GM18858 (cell line): ENCODE measurements at regions not wholly inside any gene's neighbourhood (a gene's known extent, or its start where the extent isn't known, plus 50 kb on each side); places are given as distances from the start of the nearest gene placed in this dataset.

ENCODE experiments used
- ATAC-seq: cut with Tn5 transposase; IDR thresholded peaks from one replicate; pipeline ENCODE4 v1.9.1; 2021; ENCODE audit not compliant: unreplicated experiment

DNA sequence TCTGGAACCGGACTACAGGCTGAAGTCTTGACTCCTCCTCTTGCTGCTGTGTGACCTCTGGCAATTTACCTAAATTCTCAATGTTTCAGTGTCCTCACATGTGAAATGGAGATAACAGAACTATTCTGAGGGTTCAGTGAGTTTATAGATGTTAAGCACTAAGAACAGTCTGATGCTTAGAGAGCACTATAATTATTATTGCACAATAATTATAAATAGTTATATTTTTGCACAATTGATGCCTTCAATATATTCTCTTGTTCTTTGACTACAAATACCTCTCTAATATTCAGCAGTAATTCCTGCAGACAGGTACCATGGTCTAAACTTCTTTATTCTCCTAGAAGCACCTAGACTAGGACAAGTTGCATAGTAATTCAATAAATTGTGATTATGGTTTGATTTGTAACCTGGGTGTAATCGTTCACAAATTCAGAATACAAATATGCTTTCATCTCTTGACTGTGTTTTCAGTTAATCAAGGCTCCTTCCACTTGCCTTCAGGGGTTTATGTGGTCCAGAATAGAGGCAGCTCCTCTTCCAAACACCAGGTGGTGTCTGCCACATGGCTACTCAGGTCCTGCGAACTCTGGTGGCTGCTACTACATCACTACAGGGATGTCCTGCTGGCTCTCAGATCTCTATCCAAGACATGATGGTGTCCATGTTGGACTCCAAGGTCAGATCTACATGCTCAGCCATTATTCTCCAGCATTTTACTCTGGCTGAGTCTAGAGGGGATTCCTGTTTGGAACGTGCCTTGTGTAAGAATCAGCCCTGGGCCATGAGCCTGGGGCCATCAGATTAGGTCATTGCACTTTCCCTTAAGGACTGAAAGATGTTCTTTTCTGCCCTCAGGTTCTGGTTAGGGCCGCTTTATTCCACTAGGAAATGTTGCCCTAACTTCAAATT, 103.4 kb downstream of the QRFPR start:
- no peak for ATAC-seq

DNA sequence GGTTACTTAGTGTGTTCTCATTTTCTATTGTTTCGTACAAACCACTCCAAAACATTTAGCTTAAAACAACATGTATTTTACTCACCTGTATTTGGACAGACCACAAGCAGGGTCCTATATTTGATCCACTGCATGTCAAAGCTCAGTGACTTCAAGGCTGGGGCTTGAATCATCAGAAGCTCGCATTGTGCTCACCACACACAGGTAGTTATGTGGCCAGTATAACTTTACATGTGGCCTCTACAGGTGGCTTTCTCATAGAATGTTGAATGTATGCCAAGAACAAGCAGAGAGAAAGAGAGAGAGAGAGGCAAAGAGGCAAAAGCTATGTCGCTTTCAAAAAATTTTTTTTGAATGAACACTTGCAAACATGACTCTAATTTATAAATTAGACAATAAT, 107.6 kb downstream of the QRFPR start:
- no peak for ATAC-seq

- ATAC-seq = peak; percentile 89
Measured at GRCh38 chr4:121272526-121272925, 108.3 kb downstream of the QRFPR start.

- no peak for ATAC-seq
Measured at GRCh38 chr4:121270389-121270788, 106.3 kb upstream of the TNIP3 start.

DNA sequence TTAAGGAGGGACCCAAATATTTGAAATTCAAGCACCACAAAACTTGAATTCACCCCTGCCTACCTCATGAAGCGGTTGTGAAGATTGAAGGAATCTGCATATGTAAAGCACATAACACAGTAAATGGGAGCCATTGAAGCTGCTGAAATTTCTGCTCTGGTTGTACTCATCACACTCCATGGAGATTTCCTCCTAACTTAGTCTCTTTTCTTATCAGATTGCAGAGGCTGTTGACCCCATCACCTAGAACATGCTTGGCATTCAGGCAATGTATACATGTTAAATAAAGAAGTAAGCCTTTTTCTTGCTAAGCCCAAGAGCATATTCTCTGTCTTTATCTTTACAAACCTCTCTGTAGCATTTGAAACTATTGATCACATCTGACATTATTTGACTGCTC, 104.9 kb upstream of the TNIP3 start:
- ATAC-seq = no peak

DNA sequence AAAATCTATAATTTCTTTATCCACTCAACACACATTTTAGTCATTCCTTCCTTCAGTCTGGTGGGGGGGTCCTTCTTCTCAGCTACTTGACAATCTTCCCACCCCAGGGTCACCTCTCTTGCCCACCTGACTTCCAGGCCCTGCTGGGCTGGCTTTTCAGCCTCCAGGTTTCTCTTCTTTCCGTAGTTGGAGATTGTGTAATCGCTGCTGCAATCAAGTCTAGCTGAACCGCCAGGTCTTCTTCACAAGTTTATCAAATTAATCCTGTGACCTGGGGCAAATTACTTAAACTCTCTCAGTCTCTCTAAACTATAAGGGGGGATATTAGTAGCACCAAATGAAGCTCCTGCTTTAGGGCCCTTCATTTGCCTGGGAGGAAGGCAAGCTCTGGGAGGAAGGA, 102.9 kb upstream of the TNIP3 start:
- no peak for ATAC-seq

- no peak for ATAC-seq
Measured at GRCh38 chr4:121256887-121257466, 92.9 kb upstream of the TNIP3 start.

DNA sequence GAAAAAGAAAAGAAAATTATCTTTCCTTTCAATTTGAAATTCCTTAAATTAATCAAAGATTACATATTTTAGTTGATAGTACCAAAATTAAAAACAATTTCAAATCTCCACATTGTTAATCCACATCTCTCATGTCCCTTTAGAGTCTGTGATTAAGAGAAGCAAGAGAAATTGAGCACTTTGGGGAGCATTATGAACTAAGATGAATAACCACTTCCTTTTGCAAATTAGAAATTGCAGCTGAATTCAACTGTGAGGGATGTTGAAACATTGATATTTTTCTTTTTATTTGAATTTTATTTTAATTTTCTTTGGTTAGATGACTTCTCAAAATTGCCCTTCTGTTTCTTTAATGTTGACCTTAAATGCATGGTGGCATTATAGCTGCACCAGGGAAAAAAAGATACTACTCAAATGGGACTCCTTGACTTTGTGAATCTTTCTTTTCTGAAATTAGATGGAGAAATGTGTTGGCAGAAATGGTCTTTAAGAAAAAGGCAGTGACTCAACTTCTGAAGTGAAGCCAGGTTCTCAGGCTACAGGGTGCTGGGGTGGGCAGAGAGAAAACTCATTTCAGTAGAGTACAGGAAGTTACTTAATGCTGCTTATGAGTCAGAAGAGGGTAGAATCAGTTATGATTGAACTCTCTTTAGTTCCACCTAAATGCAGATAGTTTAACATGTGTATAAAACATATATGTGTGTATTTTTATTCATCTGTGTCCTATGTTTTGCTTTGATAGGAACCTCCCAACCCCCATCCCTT, 92.0 kb upstream of the TNIP3 start:
- ATAC-seq = peak; percentile 99

DNA sequence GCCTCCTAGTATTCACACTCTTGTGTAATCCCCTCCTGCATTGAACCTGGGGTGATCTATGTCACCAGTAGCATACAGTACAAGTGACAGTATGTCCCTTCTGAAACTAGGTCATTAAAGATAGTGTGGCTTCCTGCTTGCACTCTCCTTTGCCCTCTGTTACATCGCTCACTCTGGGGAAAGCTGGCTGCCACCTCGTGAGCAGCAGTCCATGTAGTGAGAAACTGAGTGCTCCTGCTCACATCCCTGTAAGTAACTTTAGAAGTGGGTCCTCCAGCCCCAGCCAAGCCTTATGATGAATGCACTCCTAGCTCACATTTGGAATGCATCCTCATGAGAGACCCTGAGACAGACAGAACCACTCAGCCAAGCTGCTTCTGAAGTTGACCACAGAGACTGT, 89.8 kb upstream of the TNIP3 start:
- no peak for ATAC-seq

DNA sequence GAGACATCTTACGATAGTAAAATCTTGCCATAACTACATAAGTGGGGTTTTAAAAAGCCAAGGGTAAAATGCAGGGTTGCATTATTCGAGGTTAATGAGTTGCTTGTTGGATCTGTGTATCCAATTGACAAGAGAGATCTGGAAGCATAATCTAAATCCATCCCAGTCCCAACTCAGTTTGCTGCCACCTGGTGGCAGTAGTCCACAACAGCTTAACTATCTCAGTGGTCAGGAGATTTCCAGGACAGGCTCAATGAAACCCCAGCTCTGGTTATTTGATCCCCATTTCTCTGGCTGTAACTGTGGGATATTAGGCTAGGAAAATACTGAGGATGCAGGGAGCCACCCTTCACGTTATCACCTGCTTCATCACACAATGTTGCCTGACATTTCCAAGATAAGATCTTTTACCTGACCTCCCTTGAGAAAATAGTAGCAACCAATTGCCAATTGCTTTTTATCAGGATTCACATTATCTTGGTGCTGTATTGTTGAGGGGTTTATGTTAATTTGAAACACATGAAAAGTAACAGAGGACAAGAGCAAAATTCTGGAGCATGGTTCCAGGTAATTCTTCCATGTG, 88.2 kb upstream of the TNIP3 start:
- peak; percentile 32 for ATAC-seq

DNA sequence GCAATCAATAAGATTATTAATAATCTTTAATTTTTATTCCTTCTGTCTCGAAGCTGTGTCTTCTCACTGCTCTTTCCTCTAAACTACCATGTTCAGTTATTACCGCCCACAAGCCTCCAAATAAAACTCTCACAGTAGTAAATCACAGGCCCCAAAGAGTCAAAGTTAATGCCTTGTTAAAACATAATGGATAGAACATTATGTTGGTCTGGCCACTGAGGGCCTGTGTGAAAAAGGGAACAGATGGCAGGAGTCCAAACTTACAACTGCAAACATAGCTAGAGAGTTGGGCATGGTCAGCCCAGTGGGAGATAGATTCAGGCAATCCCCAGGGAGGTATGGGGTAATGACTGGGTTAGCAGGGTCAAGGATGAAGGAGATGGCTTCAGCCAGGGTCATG, 84.6 kb upstream of the TNIP3 start:
- no peak for ATAC-seq

- ATAC-seq = no peak
Measured at GRCh38 chr4:121246698-121247097, 82.6 kb upstream of the TNIP3 start.

- ATAC-seq = no peak
Measured at GRCh38 chr4:121243485-121243884, 79.4 kb upstream of the TNIP3 start.

- no peak for ATAC-seq
Measured at GRCh38 chr4:121242188-121242750, 78.1 kb upstream of the TNIP3 start.

DNA sequence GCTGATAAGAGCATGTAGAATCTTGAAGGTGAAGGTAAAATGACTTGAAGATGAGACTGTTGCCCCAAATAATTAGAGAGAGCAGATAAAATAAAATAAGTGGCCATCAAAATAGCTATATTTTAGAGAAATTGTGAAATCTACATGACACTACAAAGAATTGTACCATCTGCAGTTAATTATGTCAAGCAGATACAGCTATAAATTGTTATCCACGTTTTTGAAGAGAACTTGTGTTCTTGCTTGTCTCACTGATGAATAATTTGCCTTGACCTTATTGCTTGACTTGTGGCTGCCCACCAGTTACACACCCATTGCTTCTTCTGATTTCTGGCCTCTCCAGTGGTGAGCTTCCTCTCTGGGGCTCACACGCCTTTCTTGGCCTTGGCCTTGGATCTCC, 75.8 kb upstream of the TNIP3 start:
- ATAC-seq = no peak

GRCh38 chr4:121238461-121238860, 74.3 kb upstream of the TNIP3 start:
- no peak for ATAC-seq

GRCh38 chr4:121237069-121237399, 72.9 kb upstream of the TNIP3 start:
- no peak for ATAC-seq

GRCh38 chr4:121236353-121237068, 72.4 kb upstream of the TNIP3 start:
- no peak for ATAC-seq

GRCh38 chr4:121233982-121234381, 69.9 kb upstream of the TNIP3 start:
- ATAC-seq = no peak

DNA sequence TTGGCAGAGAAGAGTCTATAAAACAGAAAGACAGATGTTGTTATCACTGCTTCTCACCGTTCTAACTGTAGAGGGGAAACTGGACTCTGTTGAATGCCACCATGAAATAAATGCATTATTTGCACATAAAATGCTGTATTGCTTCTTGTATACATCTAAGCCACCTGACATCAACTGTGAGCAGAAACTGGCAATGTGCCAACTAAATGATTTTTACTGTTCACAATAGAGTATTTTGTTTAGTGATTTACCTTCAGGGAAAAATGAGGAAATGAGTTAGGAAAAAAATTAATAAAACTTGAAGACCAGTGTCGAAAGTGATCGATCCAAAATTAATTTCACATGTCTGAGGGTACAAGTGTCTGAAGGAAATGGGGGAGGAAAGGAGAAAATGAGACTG, 65.9 kb upstream of the TNIP3 start:
- ATAC-seq = no peak

- no peak for ATAC-seq
Measured at GRCh38 chr4:121228848-121229247, 64.7 kb upstream of the TNIP3 start.
